GM18951 (cell line): ENCODE measurements at regions not wholly inside any gene's neighbourhood (a gene's known extent, or its start where the extent isn't known, plus 50 kb on each side); places are given as distances from the start of the nearest gene placed in this dataset.

Experiments used
- POLR2A ChIP-seq: IDR thresholded peaks from 4 replicates; pipeline ENCODE4 v1.6.1; 2011; ENCODE audit warnings: mild to moderate bottlenecking; ENCODE audit not compliant: insufficient read length, insufficient read depth; ENCODE audit errors: extremely low read depth
- in situ Hi-C: fragments of 300-500 bp; cut with MboI; formaldehyde crosslinking; loops from one replicate; pipeline ENCODE4 v1.12.0; 2022; ENCODE audit warnings: low sequenced_read_pairs, mixed read lengths, inconsistent platforms; ENCODE audit not compliant: unreplicated experiment

DNA sequence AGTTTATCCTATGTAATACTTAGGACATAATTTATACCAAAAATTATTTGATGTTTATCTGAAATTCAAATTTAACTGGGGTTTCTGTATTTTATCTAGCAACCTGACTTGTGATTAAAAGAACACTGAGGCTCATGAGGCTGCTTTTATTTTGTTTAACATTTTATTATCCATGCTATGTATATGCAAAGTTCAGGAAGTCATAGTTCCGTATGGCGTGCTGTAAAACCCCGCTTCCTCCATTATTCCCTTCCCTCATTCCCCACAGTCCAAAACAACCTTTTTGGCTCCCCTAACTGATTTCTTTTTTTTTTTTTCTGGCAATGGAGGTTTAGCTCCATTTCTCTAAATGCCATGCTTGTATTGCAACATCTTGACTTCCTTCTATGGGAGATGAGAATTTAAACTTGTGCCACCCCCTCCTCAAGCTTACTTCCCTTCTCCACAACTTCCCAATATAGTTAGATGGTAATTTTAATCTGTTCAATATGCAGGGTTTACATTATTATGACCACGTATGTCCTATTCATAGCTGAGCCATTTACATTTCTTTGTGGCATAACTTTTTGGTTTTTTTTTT is 138.0 kb upstream of the DNAH14 start:
- in situ Hi-C loops = no loop called here
- TF ChIP-seq POLR2A = no peak

DNA sequence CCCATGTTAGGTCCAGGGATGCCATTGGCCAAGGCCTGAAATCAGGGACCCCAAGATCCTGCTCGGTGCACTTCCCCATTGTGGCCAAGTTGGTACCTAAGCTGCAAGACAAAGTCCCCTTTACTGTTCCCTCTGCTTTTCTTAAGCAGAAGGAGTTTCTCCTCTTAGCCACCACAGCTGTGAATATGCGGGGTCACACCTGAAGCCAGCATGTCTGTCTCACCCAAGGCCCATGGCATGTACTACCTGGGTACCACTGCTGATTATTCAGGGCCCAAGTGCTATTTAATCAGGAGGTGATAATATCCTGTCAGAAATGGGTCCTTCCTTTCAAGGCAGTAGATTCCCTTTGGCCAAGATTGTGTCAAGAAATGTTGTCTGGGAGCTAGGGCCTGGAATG is 133.9 kb upstream of the DNAH14 start:
- TF ChIP-seq POLR2A = no peak
- in situ Hi-C loops = no loop called here

DNA sequence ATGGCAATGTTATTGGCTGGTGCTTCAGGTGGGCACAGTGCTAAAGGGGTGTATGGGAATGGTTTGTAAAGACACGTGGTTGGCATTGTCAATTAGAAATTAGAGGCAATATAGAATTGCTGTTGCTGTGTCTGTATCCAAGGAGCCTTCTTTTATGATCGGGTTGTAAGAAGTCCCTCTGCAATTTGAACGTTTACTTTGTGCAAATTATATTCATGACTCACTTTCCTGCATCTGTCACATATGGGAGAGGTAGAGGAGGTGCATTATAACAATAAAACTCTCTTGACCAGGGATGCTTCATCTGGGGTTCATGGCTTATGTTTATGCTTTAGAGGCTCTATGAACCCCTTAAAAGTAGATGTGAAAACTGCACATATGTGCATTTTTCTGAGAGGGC is 130.4 kb upstream of the DNAH14 start:
- in situ Hi-C loops = no loop called here
- no peak for TF ChIP-seq POLR2A

- no peak for TF ChIP-seq POLR2A
- in situ Hi-C loops = no loop called here
Observed at GRCh38 chr1:224800486-224801119, 128.9 kb upstream of the DNAH14 start.

DNA sequence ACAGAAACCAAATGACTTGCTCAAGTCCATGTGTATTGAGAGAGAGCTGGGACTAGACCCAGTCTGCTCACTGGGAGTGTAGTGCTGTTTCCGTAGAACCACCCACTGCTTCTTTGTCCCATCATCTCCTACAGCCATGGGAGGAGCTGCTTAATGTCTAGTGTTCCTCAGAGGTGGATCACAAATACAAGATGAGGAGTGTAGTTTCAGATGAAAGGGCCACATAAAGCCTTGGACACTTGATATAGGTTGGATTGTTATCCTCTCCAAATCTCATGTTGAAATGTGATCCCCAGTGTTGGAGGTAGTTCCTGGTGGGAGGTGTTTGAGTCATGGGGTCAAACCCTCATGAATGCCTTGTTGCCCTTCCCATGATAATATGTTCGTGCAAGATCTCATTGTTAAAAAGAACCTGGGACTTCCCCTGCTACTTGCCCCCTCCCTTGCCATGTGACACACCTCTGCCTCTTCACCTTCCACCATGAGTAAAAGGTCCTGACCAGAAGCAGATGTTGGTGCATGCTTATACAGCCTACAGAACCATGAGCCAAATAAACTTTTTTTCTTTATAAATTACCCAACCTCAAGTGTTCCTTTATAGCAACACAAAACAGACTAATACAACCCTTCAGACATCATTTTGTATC is 127.5 kb upstream of the DNAH14 start:
- in situ Hi-C loops = no loop called here
- TF ChIP-seq POLR2A = no peak

- in situ Hi-C loops = no loop called here
- TF ChIP-seq POLR2A = no peak
Observed at GRCh38 chr1:224802617-224803016, 126.9 kb upstream of the DNAH14 start.

- no peak for TF ChIP-seq POLR2A
- in situ Hi-C loops = no loop called here
Observed at GRCh38 chr1:224804220-224804619, 125.3 kb upstream of the DNAH14 start.

GRCh38 chr1:224805889-224806288 is 123.6 kb upstream of the DNAH14 start:
- in situ Hi-C loops = no loop called here

DNA sequence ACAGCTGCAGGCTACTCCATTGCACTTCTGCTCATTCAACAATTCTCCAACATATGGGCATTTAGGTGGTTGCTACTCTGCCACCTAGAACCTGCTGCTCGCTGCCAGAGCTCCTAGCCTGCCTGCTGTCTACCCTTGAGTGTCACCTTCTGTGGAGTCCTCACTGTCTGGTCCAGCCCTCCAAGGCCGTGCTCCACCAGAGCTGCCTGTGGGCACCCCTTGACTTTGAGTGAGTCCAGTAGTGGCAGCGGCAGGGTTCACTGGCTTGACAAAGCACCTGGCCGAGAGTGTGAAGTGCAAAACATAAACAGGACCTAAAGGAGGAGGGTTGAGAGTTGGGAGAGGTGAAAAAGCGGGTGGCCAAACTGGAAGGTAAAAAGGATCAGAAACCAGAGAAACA is 120.3 kb upstream of the DNAH14 start:
- in situ Hi-C loops = no loop called here
- TF ChIP-seq POLR2A = no peak

More at GRCh38 chr1:224805889-224806288, 123.6 kb upstream of the DNAH14 start:
- no peak for TF ChIP-seq POLR2A

GRCh38 chr1:224809613-224810012 is 119.9 kb upstream of the DNAH14 start:
- TF ChIP-seq POLR2A = no peak
- in situ Hi-C loops = no loop called here

DNA sequence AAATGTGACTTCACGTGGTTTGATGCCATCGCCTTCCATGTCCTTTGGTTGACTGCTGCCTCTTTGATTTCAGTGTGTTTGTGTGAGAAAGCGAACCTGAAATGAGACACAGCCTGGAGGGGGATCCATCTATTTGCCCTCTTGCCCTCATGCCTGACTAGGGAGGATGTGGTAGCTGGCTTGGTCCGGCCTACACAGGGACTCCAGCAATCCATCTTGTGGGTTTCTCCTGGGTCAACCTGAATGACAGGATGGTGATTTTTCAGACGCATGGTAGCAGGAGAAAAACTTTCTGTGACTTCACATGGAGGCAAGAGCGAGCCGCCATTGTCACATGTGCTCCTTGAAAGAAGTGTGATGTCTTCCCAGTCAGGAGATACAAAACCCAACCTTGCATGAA is 117.9 kb upstream of the DNAH14 start:
- TF ChIP-seq POLR2A = no peak
- in situ Hi-C loops = no loop called here

GRCh38 chr1:224815647-224816046 is 113.8 kb upstream of the DNAH14 start:
- in situ Hi-C loops = no loop called here

DNA sequence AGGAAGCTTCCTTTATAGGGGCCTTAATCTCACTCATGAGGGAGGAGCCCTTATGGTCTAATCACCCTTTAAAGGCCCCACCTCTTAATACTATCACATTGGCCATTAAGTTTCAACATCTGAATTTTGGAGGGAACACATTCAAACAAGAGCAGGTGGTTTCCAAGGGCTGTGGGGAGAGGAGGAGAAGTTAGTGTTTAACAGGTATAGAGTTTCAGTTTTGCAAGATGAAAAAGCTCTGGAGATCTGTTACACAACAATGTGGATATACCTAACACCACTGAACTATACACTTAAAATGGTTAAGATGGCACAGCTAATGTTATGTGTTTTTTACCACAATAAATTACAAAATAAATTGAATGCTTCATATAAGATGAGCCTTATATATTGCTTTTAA is 113.4 kb upstream of the DNAH14 start:
- in situ Hi-C loops = no loop called here
- TF ChIP-seq POLR2A = no peak

More at GRCh38 chr1:224815647-224816046, 113.8 kb upstream of the DNAH14 start:
- no peak for TF ChIP-seq POLR2A

- no peak for TF ChIP-seq POLR2A
- in situ Hi-C loops = no loop called here
Observed at GRCh38 chr1:224817382-224817781, 112.1 kb upstream of the DNAH14 start.
